GM12878 (cell line): ENCODE measurements at regions not wholly inside any gene's neighbourhood (a gene's known extent, or its start where the extent isn't known, plus 50 kb on each side); places are given as distances from the start of the nearest gene placed in this dataset. TPM values are rescaled to one million over a fixed set of nuclear protein-coding genes. Genes with fewer than 3 reads are reported as not detected.

ENCODE experiments used
- ATAC-seq: fragments of 200-7000 bp; cut with Tn5 transposase; 3 replicates; pipeline ENCODE4 v1.9.1; 2020; ENCODE audit warnings: mild to moderate bottlenecking, moderate library complexity
- BruUV-seq: library from RNA; stranded (reverse); fragments of 400-500 nt; replicated peaks from 2 replicates; lab custom pipeline; 2021; lab: Mats Ljungman, UMichigan
- CTCF ChIA-PET: fragments of 300-600 bp; sonication (Branson Sonifier 250); formaldehyde crosslinking; extraction: SDS; loops from one replicate; lab custom pipeline; 2021; ENCODE audit warnings: inconsistent platforms; lab: Yijun Ruan, JAX
- POLR2A ChIA-PET: fragments of 350-600 bp; formaldehyde crosslinking; extraction: SDS; loops from one replicate; lab custom pipeline; 2021; ENCODE audit warnings: inconsistent platforms; lab: Charles Lee
- RAD21 ChIA-PET: fragments of 300-600 bp; sonication (Branson Sonifier 250); formaldehyde crosslinking; loops from one replicate; lab custom pipeline; 2023; ENCODE audit warnings: antibody characterized with exemption; ENCODE audit not compliant: unreplicated experiment; lab: Charles Lee
- SMC1A ChIA-PET: fragments of 300-600 bp; sonication (Branson Sonifier 250); formaldehyde crosslinking; loops from one replicate; lab custom pipeline; 2023; ENCODE audit not compliant: unreplicated experiment, uncharacterized antibody; lab: Charles Lee
- DNase-seq: peaks from one replicate; pipeline ENCODE4 v3.0.0-alpha.2; 2011; ENCODE audit warnings: low read depth, low spot score
- FAIRE-seq: peaks from 3 replicates; lab custom pipeline; 2011; peaks lifted over from hg19 to GRCh38; lab: Jason Lieb, UNC
- H2AFZ ChIP-seq: 2 replicates; pipeline ENCODE4 v1.6.0; 2011; ENCODE audit warnings: low read depth, low read length, control low read depth; ENCODE audit not compliant: control insufficient read depth
- H3K27ac ChIP-seq: 2 replicates; pipeline ENCODE4 v1.5.1; 2011; ENCODE audit warnings: control low read depth; ENCODE audit not compliant: control insufficient read depth, insufficient read depth
- H3K27me3 ChIP-seq, 2 experiments: replicated peaks in 1 of 2; 2 replicates each; pipeline versions ENCODE4 v1.6.0 to v1.6.1; 2011; ENCODE audit warnings: low read length in 1 of 2; ENCODE audit not compliant: control insufficient read depth in 2 of 2, insufficient read depth in 2 of 2
- H3K36me3 ChIP-seq, 2 experiments: 2 replicates each; pipeline ENCODE4 v1.5.1; 2011; ENCODE audit warnings: low read length in 1 of 2; ENCODE audit not compliant: control insufficient read depth in 2 of 2, insufficient read depth in 2 of 2
- H3K4me1 ChIP-seq: 2 replicates; pipeline ENCODE4 v1.6.1; 2011; ENCODE audit warnings: mild to moderate bottlenecking, low read length, moderate library complexity, mixed read lengths; ENCODE audit not compliant: control insufficient read depth, insufficient read depth
- H3K4me2 ChIP-seq: 2 replicates; pipeline ENCODE4 v1.6.0; 2011; ENCODE audit warnings: control low read depth; ENCODE audit not compliant: control insufficient read depth, insufficient read depth
- H3K4me3 ChIP-seq: fragments of 200-600 bp; sonication (generic); 2 replicates; pipeline ENCODE4 v1.5.1; 2016
- H3K79me2 ChIP-seq: 2 replicates; pipeline ENCODE4 v1.6.0; 2011; ENCODE audit warnings: low read length; ENCODE audit not compliant: control insufficient read depth, insufficient read depth
- H3K9ac ChIP-seq: 2 replicates; pipeline ENCODE4 v1.8.0; 2011; ENCODE audit warnings: low read length, control low read depth, mixed read lengths; ENCODE audit not compliant: control insufficient read depth, insufficient read depth
- H3K9me3 ChIP-seq: replicated peaks from 3 replicates; pipeline ENCODE4 v1.5.1; 2011; ENCODE audit warnings: mild to moderate bottlenecking, low read length; ENCODE audit not compliant: control insufficient read depth, insufficient read depth
- H4K20me1 ChIP-seq: 2 replicates; pipeline ENCODE4 v1.6.0; 2011; ENCODE audit not compliant: control insufficient read depth, insufficient read depth
- BCLAF1 ChIP-seq: fragments of 450-650 bp; IDR thresholded peaks from 2 replicates; pipeline ENCODE4 v1.6.1; 2017; ENCODE audit warnings: antibody characterized with exemption, mild to moderate bottlenecking, moderate library complexity
- JUNB ChIP-seq: IDR thresholded peaks from 2 replicates; pipeline ENCODE4 v1.6.1; 2016; ENCODE audit warnings: antibody characterized with exemption, mild to moderate bottlenecking
- SREBF1 ChIP-seq: IDR thresholded peaks from 2 replicates; pipeline ENCODE4 v1.6.1; 2012; ENCODE audit warnings: mild to moderate bottlenecking, low read length
- SRF ChIP-seq, 2 experiments: IDR thresholded peaks; 2 replicates each; pipeline ENCODE4 v1.6.1; 2011; ENCODE audit warnings: low read depth in 2 of 2, low read length in 2 of 2, mild to moderate bottlenecking in 1 of 2, moderate library complexity in 1 of 2
- WGBS: methylation state at CpG from one replicate; pipeline ENCODE4 v1.1.6; 2016; ENCODE audit warnings: low lambda C conversion rate; ENCODE audit not compliant: insufficient replicate concordance, insufficient coverage; ENCODE audit errors: missing lambda C conversion rate; 5-methylcytosine and 5-hydroxymethylcytosine counted together
- in situ Hi-C: fragments of 300-500 bp; cut with MboI; formaldehyde crosslinking; loops from 9 replicates; pipeline ENCODE4 v1.14.3; 2018; ENCODE audit warnings: mixed read lengths
- intact Hi-C: fragments of 100-400 bp; cut with micrococcal nuclease; formaldehyde crosslinking; loops from one replicate; pipeline ENCODE4 v1.14.2; 2022; ENCODE audit not compliant: unreplicated experiment
- small RNA-seq: library from RNA; depleted of rRNA; stranded (forward); fragments of <200 nt; gene quantifications from one replicate; pipeline ENCODE3, GENCODE V24; 2014

GRCh38 chr5:120405923-120406322, 58.2 kb upstream of the PRR16 start:
- in situ Hi-C loops = no loop called here
- Histone ChIP-seq H3K9ac (no peak overlapping the region), H3K4me3 (no peak overlapping the region), H3K27me3 (no peaks in the 10 kb centered on the region), H2AFZ (no peak overlapping the region), H3K4me2 (no peak overlapping the region), H3K27ac (no peak overlapping the region), H3K36me3 (no peaks in the 10 kb centered on the region), H3K4me1 (no peaks in the 10 kb centered on the region), H3K79me2 (no peaks in the 10 kb centered on the region), H3K9me3 (no peaks in the 10 kb centered on the region; the same call in 2 of the 3 replicates), H4K20me1 (no peaks in the 10 kb centered on the region)
- POLR2A ChIA-PET = no interaction called here
- RAD21 ChIA-PET = no interaction called here
- DNase-seq (no peak), FAIRE-seq (no peak), ATAC-seq (peak; percentile 35)
- TF ChIP-seq JUNB (0 out of 2 replicates have a peak, but pooled peaks have one; percentile 13), SRF (IDR thresholded peaks at IDR 0.05; ENCODE audit: low read depth in 2 of 2, low read length in 2 of 2) (no peak)
- CTCF ChIA-PET = no interaction called here
- SMC1A ChIA-PET = no interaction called here
- intact Hi-C loops = no loop called here
- BruUV-seq = no TSS peak

- POLR2A ChIA-PET = no interaction called here
- RAD21 ChIA-PET = no interaction called here
- H3K4me2 ChIP-seq = no peak overlapping the region
- H3K27me3 ChIP-seq = no peaks in the 10 kb centered on the region
- SMC1A ChIA-PET = no interaction called here
- intact Hi-C loops (no loop called here), in situ Hi-C loops (no loop called here)
- H3K27ac ChIP-seq = no peak overlapping the region
- DNase-seq (no peak), FAIRE-seq (no peak), ATAC-seq (no peak)
- H3K9me3 ChIP-seq = no peaks in the 10 kb centered on the region
- no peaks in the 10 kb centered on the region for H3K36me3 ChIP-seq
- no peak overlapping the region for H3K9ac ChIP-seq
- H3K4me3 ChIP-seq = no peak overlapping the region
- H3K79me2 ChIP-seq = no peaks in the 10 kb centered on the region
- H2AFZ ChIP-seq = no peak overlapping the region
- TF ChIP-seq BCLAF1 (no peak), SREBF1 (no peak)
- H4K20me1 ChIP-seq = no peaks in the 10 kb centered on the region
- WGBS = 2% methylated on average over 3 of the region's 3 CpGs
- H3K4me1 ChIP-seq = no peaks in the 10 kb centered on the region
- BruUV-seq = no TSS peak
- CTCF ChIA-PET = no interaction called here
Observed at GRCh38 chr5:120413686-120414085, 50.4 kb upstream of the PRR16 start.

Small RNAs in the stretch of these regions (small RNA-seq; reads per million reads assigned to genes)
- gene RNU6-718P = not detected
